ENCODE measurements at regions not wholly inside any gene's neighbourhood (a gene's known extent, or its start where the extent isn't known, plus 50 kb on each side); places are given as distances from the start of the nearest gene placed in this dataset.

- intact Hi-C loops (cut with DNase I) = no loop called here
- ATAC-seq (no peak), DNase-seq (no peak)
- no peak for TF ChIP-seq CTCF (IDR thresholded peaks at IDR 0.05)
- no peaks in the 10 kb centered on the region for H3K36me3 ChIP-seq
- no peak overlapping the region for H3K4me3 ChIP-seq
- no peaks in the 10 kb centered on the region for H3K27me3 ChIP-seq (ENCODE audit: low read depth)
- H3K9me3 ChIP-seq = no peaks in the 10 kb centered on the region
- H3K4me1 ChIP-seq = no peaks in the 10 kb centered on the region
- no peak overlapping the region for H3K27ac ChIP-seq
Observed at GRCh38 chr12:87383680-87384079, 645.5 kb downstream of the C12orf50 start.

- intact Hi-C loops (cut with DNase I) = no loop called here
- Histone ChIP-seq H3K4me1 (no peaks in the 10 kb centered on the region), H3K9me3 (no peaks in the 10 kb centered on the region), H3K27me3 (ENCODE audit: low read depth) (no peaks in the 10 kb centered on the region), H3K4me3 (no peak overlapping the region), H3K27ac (no peak overlapping the region), H3K36me3 (no peaks in the 10 kb centered on the region)
- ATAC-seq (no peak), DNase-seq (no peak)
- no peak for TF ChIP-seq CTCF (IDR thresholded peaks at IDR 0.05)
Observed at GRCh38 chr12:87382959-87383566, 646.1 kb downstream of the C12orf50 start.

GRCh38 chr12:87382436-87382835 lies 646.8 kb downstream of the C12orf50 start:
- DNase-seq (no peak), ATAC-seq (no peak)
- intact Hi-C loops (cut with DNase I) = no loop called here
- Histone ChIP-seq H3K4me3 (no peak overlapping the region), H3K36me3 (no peaks in the 10 kb centered on the region), H3K9me3 (no peaks in the 10 kb centered on the region), H3K27ac (no peak overlapping the region), H3K27me3 (ENCODE audit: low read depth) (no peaks in the 10 kb centered on the region), H3K4me1 (no peaks in the 10 kb centered on the region)
- TF ChIP-seq CTCF (IDR thresholded peaks at IDR 0.05) = no peak

GRCh38 chr12:87381742-87382141 lies 647.5 kb downstream of the C12orf50 start:
- intact Hi-C loops (cut with DNase I) = no loop called here
- TF ChIP-seq CTCF (IDR thresholded peaks at IDR 0.05) = no peak
- Histone ChIP-seq H3K4me3 (no peak overlapping the region), H3K27ac (no peak overlapping the region), H3K4me1 (no peaks in the 10 kb centered on the region), H3K36me3 (no peaks in the 10 kb centered on the region), H3K27me3 (ENCODE audit: low read depth) (no peaks in the 10 kb centered on the region), H3K9me3 (no peaks in the 10 kb centered on the region)
- no peak for DNase-seq
- ATAC-seq = no peak

GRCh38 chr12:87378526-87378925 lies 650.7 kb downstream of the C12orf50 start:
- intact Hi-C loops (cut with DNase I) = no loop called here
- Histone ChIP-seq H3K4me3 (no peak overlapping the region), H3K27me3 (ENCODE audit: low read depth) (no peaks in the 10 kb centered on the region), H3K27ac (no peak overlapping the region), H3K4me1 (no peaks in the 10 kb centered on the region), H3K9me3 (no peaks in the 10 kb centered on the region), H3K36me3 (no peaks in the 10 kb centered on the region)
- ATAC-seq = no peak
- no peak for TF ChIP-seq CTCF (IDR thresholded peaks at IDR 0.05)
- DNase-seq = no peak

GRCh38 chr12:87376722-87377121 lies 652.5 kb downstream of the C12orf50 start:
- Histone ChIP-seq H3K27me3 (ENCODE audit: low read depth) (no peaks in the 10 kb centered on the region), H3K36me3 (no peaks in the 10 kb centered on the region), H3K4me1 (no peaks in the 10 kb centered on the region), H3K9me3 (no peaks in the 10 kb centered on the region), H3K27ac (no peak overlapping the region), H3K4me3 (no peak overlapping the region)
- no peak for ATAC-seq
- no peak for TF ChIP-seq CTCF (IDR thresholded peaks at IDR 0.05)
- intact Hi-C loops (cut with DNase I) = no loop called here
- no peak for DNase-seq
